ENCODE measurements at regions not wholly inside any gene's neighbourhood (a gene's known extent, or its start where the extent isn't known, plus 50 kb on each side); places are given as distances from the start of the nearest gene placed in this dataset.

DNA sequence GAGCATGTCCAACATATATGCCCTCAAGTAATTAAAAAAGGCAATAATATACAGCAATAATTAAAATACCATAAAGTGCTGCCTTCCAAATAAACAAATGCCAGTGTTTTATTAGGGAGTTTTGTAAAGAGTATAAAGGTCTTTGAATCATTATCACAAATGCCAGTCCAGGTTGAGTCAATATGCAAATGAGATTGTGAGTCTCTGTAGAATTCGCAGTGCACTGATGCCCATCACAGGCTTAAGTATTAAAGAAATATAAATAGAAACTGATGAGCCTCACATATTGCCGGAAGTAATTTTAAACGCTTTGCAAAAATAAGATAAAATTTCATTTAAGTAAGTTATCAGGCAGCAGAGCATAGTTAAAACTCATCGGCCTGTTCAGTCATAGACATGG is 205.0 kb upstream of the TECRL start:
- H3K4me3 Mint-ChIP-seq: no peak overlapping the region
- no peak for DNase-seq (ENCODE audit: low spot score)
- TF ChIP-seq ATF2 (CRISPR knock-in tag; IDR thresholded peaks at IDR 0.05; ENCODE audit: borderline replicate concordance, low read depth): no peak
- no peak for TF ChIP-seq CBFB (CRISPR knock-in tag; IDR thresholded peaks at IDR 0.05; ENCODE audit: low read depth)
- TF ChIP-seq NR2C2 (CRISPR knock-in tag; IDR thresholded peaks at IDR 0.05): no peak
- TF ChIP-seq RORB (CRISPR knock-in tag; IDR thresholded peaks at IDR 0.05): no peak
- no peaks in the 10 kb centered on the region for H3K27me3 Mint-ChIP-seq (ENCODE audit: low read depth)
- H3K36me3 Mint-ChIP-seq: no peaks in the 10 kb centered on the region
- no peaks in the 10 kb centered on the region for H3K9me3 Mint-ChIP-seq
- POLR2A ChIA-PET: no interaction called here
- peaks cover 9% of the 10 kb centered on the region for H3K4me1 Mint-ChIP-seq
- CTCF ChIA-PET: no interaction called here
- ATAC-seq: no peak
- H3K27ac Mint-ChIP-seq: no peak overlapping the region

GRCh38 chr4:64613046-64613445 is 203.8 kb upstream of the TECRL start:
- ChIA-PET POLR2A (no interaction called here), CTCF (no interaction called here)
- no peaks in the 10 kb centered on the region for H3K36me3 Mint-ChIP-seq
- no peak overlapping the region for H3K4me3 Mint-ChIP-seq
- H3K4me1 Mint-ChIP-seq: peaks cover 4% of the 10 kb centered on the region
- ATAC-seq (no peak), DNase-seq (ENCODE audit: low spot score) (no peak)
- no peak overlapping the region for H3K27ac Mint-ChIP-seq
- H3K27me3 Mint-ChIP-seq (ENCODE audit: low read depth): no peaks in the 10 kb centered on the region
- no peaks in the 10 kb centered on the region for H3K9me3 Mint-ChIP-seq
- TF ChIP-seq, protein P1, sequence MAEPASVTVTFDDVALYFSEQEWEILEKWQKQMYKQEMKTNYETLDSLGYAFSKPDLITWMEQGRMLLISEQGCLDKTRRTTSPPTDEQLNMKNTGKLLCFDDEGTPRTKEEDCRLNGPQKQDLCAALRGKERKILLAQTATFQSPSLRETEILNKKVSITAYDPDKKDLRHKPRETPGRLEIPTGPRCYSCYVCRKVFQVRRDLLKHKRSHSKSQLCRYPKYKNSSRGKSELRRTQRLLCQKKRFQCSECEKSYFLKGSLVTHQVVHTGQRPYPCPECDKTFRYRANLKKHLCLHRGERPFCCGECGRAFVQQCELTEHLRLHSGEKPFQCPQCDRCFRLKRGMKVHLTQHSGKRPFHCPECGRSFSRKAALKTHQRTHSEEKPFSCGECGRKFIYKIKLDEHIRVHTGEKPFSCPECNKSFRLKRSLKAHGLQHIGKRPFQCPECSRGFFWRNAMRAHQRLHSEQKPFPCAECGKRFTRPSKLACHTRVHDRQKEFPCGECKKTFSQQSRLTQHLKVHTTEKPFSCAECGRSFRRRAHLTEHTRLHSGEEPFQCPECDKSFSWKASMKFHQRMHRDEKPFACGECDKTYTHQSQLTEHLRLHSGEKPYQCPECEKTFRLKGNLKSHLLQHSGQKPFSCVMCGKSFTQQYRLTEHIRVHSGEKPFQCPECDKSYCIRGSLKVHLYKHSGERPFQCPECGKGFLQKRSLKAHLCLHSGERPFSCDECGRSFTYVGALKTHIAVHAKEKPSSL (CRISPR knock-in tag; conservative IDR thresholded peaks at IDR 0.05): no peak
- TF ChIP-seq ATF2 (CRISPR knock-in tag; IDR thresholded peaks at IDR 0.05; ENCODE audit: borderline replicate concordance, low read depth) (no peak), GRHL2 (CRISPR knock-in tag; IDR thresholded peaks at IDR 0.05; ENCODE audit: insufficient replicate concordance, severe bottlenecking) (no peak), RELA (CRISPR knock-in tag; IDR thresholded peaks at IDR 0.05; ENCODE audit: borderline replicate concordance) (no peak), IRF2 (CRISPR knock-in tag; IDR thresholded peaks at IDR 0.05; ENCODE audit: borderline replicate concordance, low read depth) (no peak), NFATC4 (CRISPR knock-in tag; IDR thresholded peaks at IDR 0.05) (no peak), ZBTB21 (CRISPR knock-in tag; IDR thresholded peaks at IDR 0.05; ENCODE audit: borderline replicate concordance) (no peak)

DNA sequence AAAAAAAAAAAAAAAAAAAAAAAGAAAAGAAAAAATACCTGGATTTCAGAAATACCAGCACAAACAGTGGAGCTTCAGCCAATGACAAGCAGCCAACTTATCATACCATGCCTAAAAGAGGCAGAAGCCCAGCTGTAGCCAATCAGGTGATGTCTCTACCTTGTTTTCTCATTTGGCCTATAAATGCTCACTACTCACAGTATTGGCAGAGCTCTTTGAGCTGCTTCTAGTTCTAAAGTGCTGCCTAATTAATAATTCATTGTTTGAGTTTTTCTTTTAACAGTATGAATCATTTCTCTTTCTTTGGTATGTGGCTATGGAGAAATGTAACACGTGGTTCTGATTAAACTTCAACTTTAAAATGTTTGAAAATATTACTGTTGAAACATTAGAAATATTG is 188.8 kb upstream of the TECRL start:
- no peak overlapping the region for H3K27ac Mint-ChIP-seq
- no peaks in the 10 kb centered on the region for H3K27me3 Mint-ChIP-seq (ENCODE audit: low read depth)
- ATAC-seq (no peak), DNase-seq (ENCODE audit: low spot score) (no peak)
- no peaks in the 10 kb centered on the region for H3K9me3 Mint-ChIP-seq
- CTCF ChIA-PET: no interaction called here
- POLR2A ChIA-PET: interaction anchor here (0.6 kb wide), 1 partner anchor 343 kb away, joined by 3 read pairs; no protein-coding TSS in a partner anchor
- no peak overlapping the region for H3K4me3 Mint-ChIP-seq
- H3K4me1 Mint-ChIP-seq: peaks cover 12% of the 10 kb centered on the region
- H3K36me3 Mint-ChIP-seq: no peaks in the 10 kb centered on the region
- TF ChIP-seq ZNF396 (CRISPR knock-in tag; IDR thresholded peaks at IDR 0.05; ENCODE audit: borderline replicate concordance) (no peak), FOXK1 (CRISPR knock-in tag; IDR thresholded peaks at IDR 0.05) (no peak), SMAD4 (CRISPR knock-in tag; IDR thresholded peaks at IDR 0.05) (no peak), ZNF232 (CRISPR knock-in tag; IDR thresholded peaks at IDR 0.05) (no peak), NR1H2 (CRISPR knock-in tag; IDR thresholded peaks at IDR 0.05) (no peak), ZNF121 (CRISPR knock-in tag; IDR thresholded peaks at IDR 0.05) (no peak), TCF7 (CRISPR knock-in tag; IDR thresholded peaks at IDR 0.05; ENCODE audit: low read depth) (no peak), ZNF416 (CRISPR knock-in tag; IDR thresholded peaks at IDR 0.05) (no peak), MXD4 (CRISPR knock-in tag; IDR thresholded peaks at IDR 0.05; ENCODE audit: borderline replicate concordance) (no peak), SP1 (CRISPR knock-in tag; conservative IDR thresholded peaks at IDR 0.05) (no peak)
- TF ChIP-seq, protein P2, sequence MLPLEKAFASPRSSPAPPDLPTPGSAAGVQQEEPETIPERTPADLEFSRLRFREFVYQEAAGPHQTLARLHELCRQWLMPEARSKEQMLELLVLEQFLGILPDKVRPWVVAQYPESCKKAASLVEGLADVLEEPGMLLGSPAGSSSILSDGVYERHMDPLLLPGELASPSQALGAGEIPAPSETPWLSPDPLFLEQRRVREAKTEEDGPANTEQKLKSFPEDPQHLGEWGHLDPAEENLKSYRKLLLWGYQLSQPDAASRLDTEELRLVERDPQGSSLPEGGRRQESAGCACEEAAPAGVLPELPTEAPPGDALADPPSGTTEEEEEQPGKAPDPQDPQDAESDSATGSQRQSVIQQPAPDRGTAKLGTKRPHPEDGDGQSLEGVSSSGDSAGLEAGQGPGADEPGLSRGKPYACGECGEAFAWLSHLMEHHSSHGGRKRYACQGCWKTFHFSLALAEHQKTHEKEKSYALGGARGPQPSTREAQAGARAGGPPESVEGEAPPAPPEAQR (CRISPR knock-in tag; IDR thresholded peaks at IDR 0.05): no peak
- TF ChIP-seq, protein P3, sequence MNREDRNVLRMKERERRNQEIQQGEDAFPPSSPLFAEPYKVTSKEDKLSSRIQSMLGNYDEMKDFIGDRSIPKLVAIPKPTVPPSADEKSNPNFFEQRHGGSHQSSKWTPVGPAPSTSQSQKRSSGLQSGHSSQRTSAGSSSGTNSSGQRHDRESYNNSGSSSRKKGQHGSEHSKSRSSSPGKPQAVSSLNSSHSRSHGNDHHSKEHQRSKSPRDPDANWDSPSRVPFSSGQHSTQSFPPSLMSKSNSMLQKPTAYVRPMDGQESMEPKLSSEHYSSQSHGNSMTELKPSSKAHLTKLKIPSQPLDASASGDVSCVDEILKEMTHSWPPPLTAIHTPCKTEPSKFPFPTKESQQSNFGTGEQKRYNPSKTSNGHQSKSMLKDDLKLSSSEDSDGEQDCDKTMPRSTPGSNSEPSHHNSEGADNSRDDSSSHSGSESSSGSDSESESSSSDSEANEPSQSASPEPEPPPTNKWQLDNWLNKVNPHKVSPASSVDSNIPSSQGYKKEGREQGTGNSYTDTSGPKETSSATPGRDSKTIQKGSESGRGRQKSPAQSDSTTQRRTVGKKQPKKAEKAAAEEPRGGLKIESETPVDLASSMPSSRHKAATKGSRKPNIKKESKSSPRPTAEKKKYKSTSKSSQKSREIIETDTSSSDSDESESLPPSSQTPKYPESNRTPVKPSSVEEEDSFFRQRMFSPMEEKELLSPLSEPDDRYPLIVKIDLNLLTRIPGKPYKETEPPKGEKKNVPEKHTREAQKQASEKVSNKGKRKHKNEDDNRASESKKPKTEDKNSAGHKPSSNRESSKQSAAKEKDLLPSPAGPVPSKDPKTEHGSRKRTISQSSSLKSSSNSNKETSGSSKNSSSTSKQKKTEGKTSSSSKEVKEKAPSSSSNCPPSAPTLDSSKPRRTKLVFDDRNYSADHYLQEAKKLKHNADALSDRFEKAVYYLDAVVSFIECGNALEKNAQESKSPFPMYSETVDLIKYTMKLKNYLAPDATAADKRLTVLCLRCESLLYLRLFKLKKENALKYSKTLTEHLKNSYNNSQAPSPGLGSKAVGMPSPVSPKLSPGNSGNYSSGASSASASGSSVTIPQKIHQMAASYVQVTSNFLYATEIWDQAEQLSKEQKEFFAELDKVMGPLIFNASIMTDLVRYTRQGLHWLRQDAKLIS (CRISPR knock-in tag; IDR thresholded peaks at IDR 0.05; ENCODE audit: borderline replicate concordance): no peak
- TF ChIP-seq, protein P4, sequence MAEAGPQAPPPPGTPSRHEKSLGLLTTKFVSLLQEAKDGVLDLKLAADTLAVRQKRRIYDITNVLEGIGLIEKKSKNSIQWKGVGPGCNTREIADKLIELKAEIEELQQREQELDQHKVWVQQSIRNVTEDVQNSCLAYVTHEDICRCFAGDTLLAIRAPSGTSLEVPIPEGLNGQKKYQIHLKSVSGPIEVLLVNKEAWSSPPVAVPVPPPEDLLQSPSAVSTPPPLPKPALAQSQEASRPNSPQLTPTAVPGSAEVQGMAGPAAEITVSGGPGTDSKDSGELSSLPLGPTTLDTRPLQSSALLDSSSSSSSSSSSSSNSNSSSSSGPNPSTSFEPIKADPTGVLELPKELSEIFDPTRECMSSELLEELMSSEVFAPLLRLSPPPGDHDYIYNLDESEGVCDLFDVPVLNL (CRISPR knock-in tag; IDR thresholded peaks at IDR 0.05; ENCODE audit: borderline replicate concordance, low read depth): no peak
